Lower lobe of right lung (tissue), 2 donors: ENCODE measurements at regions not wholly inside any gene's neighbourhood (a gene's known extent, or its start where the extent isn't known, plus 50 kb on each side); places are given as distances from the start of the nearest gene placed in this dataset.

Experiments
- ATAC-seq, 2 donors: fragments of 200-7000 bp; cut with Tn5 transposase; one replicate each; pipeline ENCODE4 v1.9.1; 2020 to 2022; ENCODE audit warnings: mild to moderate bottlenecking in 2 of 2, moderate library complexity in 2 of 2
- DNase-seq: peaks from one replicate; pipeline ENCODE4 v3.0.0-alpha.2; 2020
- H3K27ac ChIP-seq: fragments of 200-600 bp; one replicate; pipeline ENCODE4 v1.8.0; 2022
- H3K27me3 ChIP-seq: fragments of 200-600 bp; one replicate; pipeline ENCODE4 v1.8.0; 2022; ENCODE audit warnings: low read depth
- H3K36me3 ChIP-seq: fragments of 200-600 bp; one replicate; pipeline ENCODE4 v1.8.0; 2022; ENCODE audit warnings: mild to moderate bottlenecking
- H3K4me1 ChIP-seq: fragments of 200-600 bp; one replicate; pipeline ENCODE4 v1.8.0; 2022
- H3K4me3 ChIP-seq: fragments of 200-600 bp; one replicate; pipeline ENCODE4 v1.8.0; 2022; ENCODE audit warnings: mild to moderate bottlenecking
- H3K9me3 ChIP-seq: fragments of 200-600 bp; one replicate; pipeline ENCODE4 v1.8.0; 2022
- intact Hi-C: fragments of 100-400 bp; cut with DNase I; formaldehyde crosslinking; loops from one replicate; pipeline ENCODE4 v1.11.0; 2022
- TF ChIP-seq, protein P1 (sequence below): fragments of 200-600 bp; IDR thresholded peaks from one replicate; pipeline ENCODE4 v1.8.0; 2022; ENCODE audit warnings: antibody characterized with exemption, mild to moderate bottlenecking
- donor health status: DM: no; HTN: yes; CAD: no; lungs with severe emphysema.

DNA sequence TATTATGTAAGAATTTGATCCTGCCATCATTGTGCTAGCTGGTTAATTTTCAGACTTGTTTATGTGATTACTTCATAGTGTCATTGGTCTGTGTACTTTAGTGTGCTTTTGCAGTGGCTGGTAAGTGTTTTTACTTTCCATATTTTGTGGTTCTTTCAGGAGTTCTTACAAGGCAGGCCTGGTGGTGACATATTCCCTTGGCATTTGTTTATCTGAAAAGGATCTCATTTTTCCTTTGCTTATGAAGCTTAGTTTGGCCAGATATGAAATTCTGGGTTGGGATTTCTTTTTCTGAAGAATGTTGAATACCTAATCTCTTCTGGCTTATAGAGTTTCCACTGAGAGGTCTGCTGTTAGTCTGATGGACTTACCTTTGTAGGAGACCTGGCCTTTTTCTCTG lies 72.8 kb upstream of the MC4R start:
- intact Hi-C loops = no loop called here
- no peaks in the 10 kb centered on the region for H3K4me1 ChIP-seq
- TF ChIP-seq, protein P1, sequence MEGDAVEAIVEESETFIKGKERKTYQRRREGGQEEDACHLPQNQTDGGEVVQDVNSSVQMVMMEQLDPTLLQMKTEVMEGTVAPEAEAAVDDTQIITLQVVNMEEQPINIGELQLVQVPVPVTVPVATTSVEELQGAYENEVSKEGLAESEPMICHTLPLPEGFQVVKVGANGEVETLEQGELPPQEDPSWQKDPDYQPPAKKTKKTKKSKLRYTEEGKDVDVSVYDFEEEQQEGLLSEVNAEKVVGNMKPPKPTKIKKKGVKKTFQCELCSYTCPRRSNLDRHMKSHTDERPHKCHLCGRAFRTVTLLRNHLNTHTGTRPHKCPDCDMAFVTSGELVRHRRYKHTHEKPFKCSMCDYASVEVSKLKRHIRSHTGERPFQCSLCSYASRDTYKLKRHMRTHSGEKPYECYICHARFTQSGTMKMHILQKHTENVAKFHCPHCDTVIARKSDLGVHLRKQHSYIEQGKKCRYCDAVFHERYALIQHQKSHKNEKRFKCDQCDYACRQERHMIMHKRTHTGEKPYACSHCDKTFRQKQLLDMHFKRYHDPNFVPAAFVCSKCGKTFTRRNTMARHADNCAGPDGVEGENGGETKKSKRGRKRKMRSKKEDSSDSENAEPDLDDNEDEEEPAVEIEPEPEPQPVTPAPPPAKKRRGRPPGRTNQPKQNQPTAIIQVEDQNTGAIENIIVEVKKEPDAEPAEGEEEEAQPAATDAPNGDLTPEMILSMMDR = no peak
- no peak for DNase-seq
- no peaks in the 10 kb centered on the region for H3K9me3 ChIP-seq
- no peaks in the 10 kb centered on the region for H3K36me3 ChIP-seq
- H3K4me3 ChIP-seq = no peak overlapping the region
- no peak for ATAC-seq
- no peak overlapping the region for H3K27ac ChIP-seq
- H3K27me3 ChIP-seq = no peaks in the 10 kb centered on the region

DNA sequence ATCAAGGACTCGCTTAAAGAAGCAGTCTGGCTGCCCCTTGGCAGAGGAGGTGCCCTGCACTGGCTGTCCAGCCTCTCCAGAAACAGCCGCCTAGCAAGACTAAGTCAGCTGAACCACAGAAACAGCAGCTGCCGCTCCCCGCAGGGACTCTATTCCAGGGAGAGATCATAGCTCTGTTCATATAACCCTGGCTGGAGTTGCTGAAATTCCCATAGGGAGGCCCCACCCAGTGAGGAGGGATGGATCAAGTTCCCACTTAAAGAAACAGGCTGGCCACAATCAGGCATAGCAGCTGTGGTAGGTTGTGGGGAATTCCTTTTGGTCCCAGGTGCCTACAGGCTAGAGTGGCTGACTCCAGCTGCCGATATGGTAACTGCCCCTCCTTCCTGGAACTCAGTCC lies 74.2 kb upstream of the MC4R start:
- DNase-seq (no peak), ATAC-seq (no peak)
- H3K27ac ChIP-seq = no peak overlapping the region
- intact Hi-C loops = no loop called here
- no peaks in the 10 kb centered on the region for H3K4me1 ChIP-seq
- H3K4me3 ChIP-seq = no peak overlapping the region
- TF ChIP-seq, protein P1 = no peak
- H3K27me3 ChIP-seq = no peaks in the 10 kb centered on the region
- no peaks in the 10 kb centered on the region for H3K9me3 ChIP-seq
- no peaks in the 10 kb centered on the region for H3K36me3 ChIP-seq

DNA sequence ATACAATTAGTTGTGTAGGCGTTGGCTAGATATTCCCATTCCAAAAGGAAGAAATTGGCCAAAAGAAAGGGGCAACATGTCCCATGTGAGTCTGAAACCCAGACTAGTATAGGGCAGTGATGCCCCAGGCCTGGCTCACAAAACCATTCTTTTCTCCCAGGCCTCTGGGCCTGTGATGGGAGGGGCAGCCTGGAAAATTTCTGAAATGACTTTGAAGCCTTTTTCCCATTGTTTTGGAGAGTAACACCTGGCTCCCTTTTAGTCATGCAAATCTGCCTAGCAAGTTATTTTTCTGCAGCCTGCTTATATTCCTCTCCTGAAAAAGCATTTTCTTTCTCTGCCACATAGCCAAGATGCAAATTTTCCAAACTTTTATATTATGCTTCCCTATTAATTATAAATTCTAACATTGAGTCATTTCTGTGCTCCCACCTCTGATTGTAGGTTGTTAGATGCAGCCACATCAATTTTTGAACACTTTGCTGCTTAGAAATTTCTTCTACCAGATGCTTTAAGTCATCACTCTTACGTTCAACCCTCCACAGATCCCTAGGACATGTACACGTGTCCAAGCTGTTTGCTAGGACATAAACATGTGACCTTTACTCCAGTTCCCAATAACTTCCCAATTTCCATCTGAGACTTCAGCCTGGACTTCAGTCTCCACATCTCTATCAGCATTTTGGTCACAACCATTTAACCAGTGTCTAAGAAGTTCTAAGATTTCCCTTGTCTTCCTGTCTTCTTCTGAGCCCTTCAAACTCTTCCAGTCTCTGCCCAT lies 76.1 kb upstream of the MC4R start:
- Histone ChIP-seq H3K27ac (no peak overlapping the region), H3K27me3 (no peaks in the 10 kb centered on the region), H3K4me1 (no peaks in the 10 kb centered on the region), H3K36me3 (no peaks in the 10 kb centered on the region), H3K9me3 (no peaks in the 10 kb centered on the region), H3K4me3 (no peak overlapping the region)
- DNase-seq (no peak), ATAC-seq (no peak)
- TF ChIP-seq, protein P1 = no peak
- intact Hi-C loops = no loop called here

DNA sequence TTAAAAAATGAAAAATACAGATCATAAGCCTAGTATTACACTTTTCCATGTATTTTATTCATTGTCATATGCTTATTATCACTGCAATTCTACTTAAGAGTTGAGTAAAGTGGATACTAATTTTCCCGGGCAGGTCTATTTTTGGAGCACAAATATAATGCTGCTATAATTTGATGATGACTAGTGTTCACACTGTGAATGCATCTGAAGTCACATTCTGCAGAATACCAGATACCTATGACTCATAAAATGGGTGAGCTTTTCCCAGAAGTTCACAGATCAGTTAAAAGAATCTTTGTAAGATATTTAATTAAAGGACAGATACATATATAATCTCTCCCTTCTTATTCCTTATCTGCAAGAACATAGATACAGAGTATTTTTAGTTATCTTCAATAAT lies 79.8 kb upstream of the MC4R start:
- no peak overlapping the region for H3K4me3 ChIP-seq
- H3K27me3 ChIP-seq = no peaks in the 10 kb centered on the region
- intact Hi-C loops = no loop called here
- H3K27ac ChIP-seq = no peak overlapping the region
- ATAC-seq = no peak
- no peak for DNase-seq
- TF ChIP-seq, protein P1 = no peak
- no peaks in the 10 kb centered on the region for H3K4me1 ChIP-seq
- H3K36me3 ChIP-seq = no peaks in the 10 kb centered on the region
- no peaks in the 10 kb centered on the region for H3K9me3 ChIP-seq

DNA sequence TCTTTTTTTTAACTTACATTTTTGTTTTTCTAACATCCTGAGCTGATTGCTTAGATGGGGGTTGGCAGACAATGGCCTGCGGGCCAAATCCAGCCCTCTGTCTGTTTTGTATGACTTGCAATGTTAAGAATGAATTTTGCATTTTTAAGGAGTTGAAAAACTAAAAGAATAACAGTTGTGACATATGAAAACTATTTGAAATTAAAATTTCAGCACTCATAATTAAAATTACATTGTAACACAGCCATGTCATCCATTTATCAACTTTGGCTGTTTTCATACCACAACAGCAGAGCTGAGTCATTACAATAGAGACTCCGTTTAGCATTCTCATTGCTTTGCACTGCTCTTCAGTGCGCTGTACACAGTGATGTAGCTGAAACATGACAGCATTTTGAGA lies 94.1 kb upstream of the MC4R start:
- Histone ChIP-seq H3K27ac (no peak overlapping the region), H3K9me3 (no peaks in the 10 kb centered on the region), H3K27me3 (no peaks in the 10 kb centered on the region), H3K36me3 (no peaks in the 10 kb centered on the region), H3K4me1 (no peaks in the 10 kb centered on the region), H3K4me3 (no peak overlapping the region)
- intact Hi-C loops = no loop called here
- ATAC-seq = no peak
- TF ChIP-seq, protein P1 = no peak
- no peak for DNase-seq
